Fibroblast of skin of left biceps (primary cell): ENCODE measurements at regions not wholly inside any gene's neighbourhood (a gene's known extent, or its start where the extent isn't known, plus 50 kb on each side); places are given as distances from the start of the nearest gene placed in this dataset.
"Not testable (repeated sequence)": the region's sequence is repeated elsewhere in the genome, so short reads cannot be mapped to it uniquely, and the experiment has no call there.

Source experiments
- DNase-seq, 2 experiments: peaks; one replicate each; pipeline ENCODE4 v3.0.0-alpha.2; 2013; ENCODE audit warnings: low read depth in 2 of 2

- DNase-seq = no peak
Observed at GRCh38 chr5:163163858-163164257, 273.5 kb upstream of the CCNG1 start.

- no peak for DNase-seq
Observed at GRCh38 chr5:163165277-163165676, 272.1 kb upstream of the CCNG1 start.

- DNase-seq = not testable (repeated sequence)
Observed at GRCh38 chr5:163170161-163170560, 267.2 kb upstream of the CCNG1 start.

- no peak for DNase-seq
Observed at GRCh38 chr5:163172540-163173338, 264.7 kb upstream of the CCNG1 start.

- no peak for DNase-seq
Observed at GRCh38 chr5:163177971-163178370, 259.4 kb upstream of the CCNG1 start.

GRCh38 chr5:163185315-163185714 lies 252.1 kb upstream of the CCNG1 start:
- DNase-seq = no peak

GRCh38 chr5:163189023-163189553 lies 248.3 kb upstream of the CCNG1 start:
- no peak for DNase-seq

- DNase-seq = no peak
Observed at GRCh38 chr5:163190283-163190682, 247.1 kb upstream of the CCNG1 start.

GRCh38 chr5:163190784-163191183 lies 246.6 kb upstream of the CCNG1 start:
- no peak for DNase-seq

GRCh38 chr5:163193886-163194285 lies 243.5 kb upstream of the CCNG1 start:
- no peak for DNase-seq

- DNase-seq = no peak
Observed at GRCh38 chr5:163205645-163206044, 231.8 kb upstream of the CCNG1 start.

GRCh38 chr5:163221581-163221980 lies 215.8 kb upstream of the CCNG1 start:
- no peak for DNase-seq

- no peak for DNase-seq
Observed at GRCh38 chr5:163222982-163223381, 214.4 kb upstream of the CCNG1 start.

GRCh38 chr5:163244445-163244987 lies 192.9 kb upstream of the CCNG1 start:
- DNase-seq = no peak

- no peak for DNase-seq
Observed at GRCh38 chr5:163245584-163245983, 191.8 kb upstream of the CCNG1 start.

- DNase-seq = no peak
Observed at GRCh38 chr5:163248333-163248732, 189.1 kb upstream of the CCNG1 start.

GRCh38 chr5:163248871-163249270 lies 188.5 kb upstream of the CCNG1 start:
- DNase-seq = peak; percentile 44 to 45

GRCh38 chr5:163252950-163253349 lies 184.4 kb upstream of the CCNG1 start:
- DNase-seq = no peak

GRCh38 chr5:163259495-163259894 lies 177.9 kb upstream of the CCNG1 start:
- DNase-seq = no peak

- DNase-seq = no peak
Observed at GRCh38 chr5:163260471-163260870, 176.9 kb upstream of the CCNG1 start.

GRCh38 chr5:163260961-163261360 lies 176.4 kb upstream of the CCNG1 start:
- DNase-seq = no peak

- DNase-seq = no peak
Observed at GRCh38 chr5:163261647-163262269, 175.6 kb upstream of the CCNG1 start.

GRCh38 chr5:163266249-163266648 lies 171.1 kb upstream of the CCNG1 start:
- DNase-seq = not testable (repeated sequence)
